SIG-M5 treated with dmso at 0.1 percent for 504 hours (cell line): ENCODE measurements at regions not wholly inside any gene's neighbourhood (a gene's known extent, or its start where the extent isn't known, plus 50 kb on each side); places are given as distances from the start of the nearest gene placed in this dataset.
"Not testable (repeated sequence)": the region's sequence is repeated elsewhere in the genome, so short reads cannot be mapped to it uniquely, and the experiment has no call there.

Experiments
- DNase-seq: peaks from one replicate; lab custom pipeline; 2025; ENCODE audit not compliant: unreplicated experiment; lab: John Stamatoyannopoulos, UW

DNA sequence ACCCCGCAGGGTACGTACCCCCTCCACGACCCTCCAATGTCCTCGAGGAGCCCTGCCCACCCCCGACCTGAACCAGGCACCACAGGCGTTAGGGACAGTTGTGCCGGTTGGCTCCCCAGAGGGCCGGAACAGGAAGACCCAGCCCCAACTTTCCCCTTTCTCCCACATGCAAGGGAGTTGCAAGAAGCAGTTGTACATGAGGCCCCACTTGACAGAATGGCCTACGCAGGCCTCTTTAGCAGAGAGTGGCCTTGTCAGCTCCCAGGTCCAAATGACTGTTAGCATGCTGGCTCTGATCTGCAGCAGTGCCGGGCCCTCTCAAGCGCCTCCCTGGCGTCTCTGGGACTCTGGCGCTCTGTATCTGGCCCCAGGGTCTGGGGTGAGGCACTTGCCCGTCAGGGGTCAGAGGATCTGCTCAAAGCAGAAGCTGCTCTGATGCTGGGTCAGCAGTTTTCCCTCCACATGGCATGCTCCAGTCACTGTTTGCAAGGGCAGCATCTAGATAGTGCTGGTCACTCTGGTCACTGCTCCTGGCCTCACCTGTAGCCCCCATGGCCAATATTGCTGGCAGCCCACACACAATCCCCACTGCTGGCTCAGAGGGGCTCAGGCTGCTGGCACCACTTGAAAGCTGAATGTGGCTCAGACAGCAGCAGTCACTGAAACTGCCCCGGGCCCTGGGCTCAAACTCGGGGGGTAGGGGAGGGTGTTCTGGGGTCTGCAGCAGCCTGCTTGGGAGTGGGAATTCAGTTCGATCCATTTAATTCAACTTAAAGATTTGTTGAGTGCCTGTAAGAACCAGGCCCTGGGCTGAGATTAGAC is 254.5 kb downstream of the FAM43A start:
- no peak for DNase-seq

DNA sequence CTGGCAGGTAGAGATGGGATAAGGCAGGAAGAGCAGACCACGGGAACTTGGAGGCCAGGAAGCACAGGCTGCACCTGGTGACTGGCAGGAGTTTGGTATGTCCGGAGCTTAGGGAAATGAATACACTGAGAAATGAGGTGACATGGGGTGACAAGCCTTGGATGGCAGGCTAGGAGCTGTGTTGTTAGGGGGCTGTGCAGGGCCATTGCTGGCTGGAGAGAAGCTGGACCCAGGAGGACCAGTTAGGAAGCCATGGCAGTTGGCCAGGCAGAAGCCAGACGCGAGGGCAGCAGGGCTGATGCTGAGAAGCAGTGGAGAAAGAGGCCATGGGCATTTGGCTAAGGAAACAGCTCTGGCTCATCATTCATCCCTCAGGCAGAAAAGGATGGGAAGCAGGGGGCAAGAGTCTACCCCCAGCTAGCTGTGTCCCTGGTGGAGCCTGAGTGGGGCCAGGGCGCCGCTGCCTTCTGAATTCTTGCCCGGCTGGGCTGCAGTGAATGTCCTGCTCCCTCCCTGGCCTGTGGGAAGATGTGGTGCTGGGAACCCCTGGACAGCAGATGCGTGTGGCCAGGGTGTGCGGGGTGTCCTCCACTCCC is 255.8 kb downstream of the FAM43A start:
- DNase-seq, result no peak

DNA sequence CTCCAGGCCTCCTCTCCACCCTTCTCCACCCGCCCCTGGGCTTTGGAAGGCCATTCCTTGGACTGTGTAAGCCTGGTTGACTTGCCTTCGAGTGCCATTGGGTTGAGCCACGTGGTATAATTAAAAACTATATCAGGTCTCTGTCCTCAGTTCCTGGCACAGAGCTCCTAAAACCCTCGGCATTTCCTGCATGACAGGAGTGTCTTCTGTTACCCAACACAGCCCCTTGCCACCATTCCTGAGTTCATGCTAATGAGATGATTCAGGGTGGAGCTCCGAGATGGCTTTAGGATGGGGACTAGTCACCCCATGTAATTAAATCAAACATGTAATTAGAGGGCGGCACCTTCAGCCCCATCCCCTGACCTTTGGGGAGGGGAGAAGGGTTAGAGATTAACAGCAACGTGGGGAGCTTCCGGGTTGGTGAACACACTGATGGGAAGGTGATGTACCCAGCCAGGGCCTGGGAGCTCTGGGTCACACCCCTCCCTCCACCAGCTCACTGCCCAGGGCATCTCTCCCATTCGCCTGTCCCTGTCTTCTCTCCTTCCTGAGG is 256.4 kb downstream of the FAM43A start:
- no peak for DNase-seq

DNA sequence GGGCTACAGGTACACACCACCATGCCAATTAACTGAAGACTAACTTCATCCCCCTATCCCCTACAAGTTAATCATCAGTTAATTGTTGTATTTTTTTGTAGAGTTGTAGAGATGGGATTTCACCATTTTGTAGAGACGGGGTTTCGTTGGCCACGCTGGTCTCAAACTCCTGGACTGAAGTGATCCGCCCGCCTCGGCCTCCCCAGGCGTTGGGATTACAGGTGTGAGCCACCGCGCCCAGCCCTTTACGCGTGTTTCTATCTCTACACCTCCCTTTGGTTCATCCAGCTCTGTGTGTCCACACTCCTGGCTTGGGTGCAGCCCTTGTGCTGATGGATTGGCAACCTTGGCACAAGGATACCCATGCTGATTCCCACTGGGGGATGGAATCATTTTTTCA is 258.8 kb downstream of the FAM43A start:
- no peak for DNase-seq

DNA sequence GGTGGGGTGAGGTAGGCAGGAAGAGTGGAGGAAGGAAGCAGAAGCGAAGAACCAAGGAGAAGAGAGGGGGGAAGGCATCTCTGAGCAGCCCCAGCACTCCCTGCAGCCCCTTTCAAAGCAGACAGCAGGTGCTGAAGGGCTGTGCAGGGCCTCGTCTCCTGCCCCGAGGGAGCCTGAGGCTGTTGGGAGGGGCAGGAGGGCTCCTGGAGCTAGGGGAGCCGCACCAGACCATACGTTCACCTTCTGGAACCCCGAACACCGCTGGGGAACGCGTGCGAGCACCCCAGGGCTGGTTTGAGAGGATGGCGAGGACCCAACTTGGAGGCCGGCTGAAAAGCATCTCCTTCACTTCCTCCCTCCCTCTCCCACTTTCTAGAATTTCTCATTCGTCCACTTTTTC is 259.8 kb downstream of the FAM43A start:
- no peak for DNase-seq

DNA sequence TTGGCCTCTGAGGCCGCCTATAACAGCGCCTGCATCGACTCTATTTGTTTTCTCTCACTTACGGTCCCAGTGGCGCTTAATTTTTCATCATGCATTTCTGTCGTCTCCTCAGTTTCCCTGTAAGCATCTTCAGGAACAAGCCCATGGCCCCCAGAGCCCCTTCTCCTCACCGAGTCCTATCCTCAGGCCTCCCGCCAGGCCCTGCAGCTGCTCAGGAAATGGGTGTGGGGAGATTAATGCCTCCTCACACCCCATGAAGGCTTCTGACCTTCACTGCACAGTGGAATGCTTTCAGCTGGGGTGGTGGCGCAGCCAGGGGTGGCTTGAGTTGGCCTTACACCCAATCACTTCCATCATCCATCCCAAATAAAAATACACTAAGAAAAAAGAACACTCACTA is 260.4 kb downstream of the FAM43A start:
- DNase-seq, result no peak

DNA sequence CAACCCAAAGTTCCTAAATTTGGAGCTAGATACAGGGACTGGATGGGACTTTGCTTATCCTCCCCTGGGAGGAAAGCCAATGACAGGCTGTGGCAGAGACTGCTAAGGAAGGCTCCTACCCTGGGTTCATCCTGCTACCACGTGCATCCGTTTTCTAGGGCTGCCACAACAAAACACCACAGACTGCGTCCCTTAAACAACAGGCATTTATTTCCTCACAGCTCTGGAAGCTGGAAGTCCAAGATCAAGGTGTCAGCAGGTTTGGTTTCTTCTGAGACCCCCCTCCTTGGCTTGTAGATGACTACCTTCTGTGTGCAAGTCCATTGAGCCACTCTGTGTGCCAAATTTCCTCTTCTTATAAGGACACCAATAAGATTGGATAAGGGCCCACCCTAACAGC is 263.9 kb downstream of the FAM43A start:
- no peak for DNase-seq

DNA sequence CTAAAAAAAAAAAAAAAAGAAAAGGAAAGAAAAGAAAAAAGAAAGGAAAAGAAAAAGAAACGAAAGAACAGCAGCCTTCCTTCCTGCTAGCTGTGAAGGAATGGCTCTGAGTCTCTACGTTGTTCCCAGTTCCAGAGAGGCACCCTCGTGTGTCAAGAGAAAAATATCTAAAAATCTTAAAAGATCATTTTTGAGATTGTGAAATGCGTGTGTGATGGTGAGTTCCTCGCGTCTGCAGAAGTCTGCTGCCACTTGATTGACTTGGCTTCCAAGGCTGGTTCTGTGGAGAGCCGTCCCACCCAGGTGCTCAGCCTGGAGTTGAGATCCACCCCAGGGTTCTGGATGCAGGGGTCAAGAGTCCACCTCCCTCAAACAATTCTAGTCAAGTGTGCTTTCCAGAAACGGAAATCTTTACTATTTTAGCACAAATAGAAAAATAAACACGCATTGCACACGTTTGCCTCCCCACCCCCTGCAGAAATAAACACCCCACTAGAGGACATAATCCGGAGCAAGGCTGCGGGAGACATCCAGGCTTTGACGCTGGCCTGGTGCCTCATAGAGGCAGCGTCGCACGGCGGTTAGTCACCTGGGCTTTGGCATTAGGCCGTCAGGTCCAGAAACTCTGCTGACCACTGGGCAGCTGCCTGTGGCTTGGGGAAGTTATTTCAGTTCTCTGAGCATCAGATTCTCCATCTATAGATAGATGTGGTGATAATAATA is 265.4 kb downstream of the FAM43A start:
- no peak for DNase-seq

DNA sequence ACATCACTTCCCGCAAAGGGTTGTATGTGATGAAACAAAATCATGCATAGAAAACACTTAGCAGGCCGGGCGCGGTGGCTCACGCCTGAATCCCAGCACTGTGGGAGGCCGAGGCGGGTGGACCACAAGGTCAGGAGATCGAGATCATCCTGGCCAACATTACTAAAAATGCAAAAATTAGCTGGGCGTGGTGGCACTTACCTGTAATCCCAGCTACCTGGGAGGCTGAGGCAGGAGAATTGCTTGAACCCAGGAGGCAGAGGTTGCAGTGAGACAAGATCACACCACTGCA is 265.9 kb downstream of the FAM43A start:
- not testable (repeated sequence) for DNase-seq

DNA sequence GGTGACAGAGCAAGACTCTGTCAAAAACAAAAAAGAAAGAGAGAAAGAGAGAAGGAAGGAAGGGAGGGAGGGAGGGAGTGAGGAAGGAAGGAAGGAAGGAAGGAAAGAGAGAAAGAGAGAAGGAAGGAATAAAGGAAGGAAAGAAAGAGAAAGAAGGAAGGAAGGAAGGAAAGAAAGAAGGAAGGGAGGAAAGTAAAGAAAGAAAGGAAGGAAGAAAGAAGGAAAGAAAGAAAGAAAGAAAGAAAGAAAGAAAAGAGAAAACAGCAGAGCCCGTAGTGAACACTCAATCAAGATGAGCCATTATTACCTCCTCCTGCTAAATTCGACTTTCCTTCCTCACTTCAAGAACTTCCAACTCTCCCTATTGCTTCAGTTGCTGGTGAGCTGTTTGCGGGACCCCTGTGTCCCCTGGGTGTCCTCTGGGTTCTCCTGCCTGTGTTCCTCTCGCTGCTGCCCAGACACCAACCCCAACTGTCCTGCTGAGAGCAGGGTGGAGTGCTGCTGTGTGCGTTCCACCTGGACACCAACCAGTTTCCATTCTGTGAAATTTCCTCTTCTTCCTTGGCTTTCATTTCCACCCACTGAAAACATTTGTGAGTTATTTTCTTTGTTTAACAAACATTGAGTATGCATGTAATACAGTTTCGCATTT is 266.4 kb downstream of the FAM43A start:
- DNase-seq, result no peak

DNA sequence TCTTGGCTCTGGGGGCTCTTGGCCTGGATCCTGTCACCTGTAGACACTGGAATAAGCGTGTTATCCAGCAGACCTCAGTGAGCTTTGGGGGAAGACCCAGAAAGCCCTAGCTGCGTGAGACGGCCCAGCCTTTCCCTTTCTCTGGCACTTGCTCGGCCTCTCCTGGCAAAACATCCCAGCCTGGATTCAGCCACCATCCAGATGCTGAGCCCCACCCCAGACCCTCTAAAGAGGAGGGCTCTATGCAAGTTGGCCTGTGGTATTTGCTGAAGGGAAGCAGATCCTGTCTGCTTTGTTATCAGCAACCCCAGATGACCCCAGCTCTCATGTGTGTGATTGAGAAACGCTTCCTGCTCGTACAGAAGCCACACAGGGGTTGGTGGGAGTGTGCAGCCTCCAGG is 267.2 kb downstream of the FAM43A start:
- DNase-seq, result no peak

DNA sequence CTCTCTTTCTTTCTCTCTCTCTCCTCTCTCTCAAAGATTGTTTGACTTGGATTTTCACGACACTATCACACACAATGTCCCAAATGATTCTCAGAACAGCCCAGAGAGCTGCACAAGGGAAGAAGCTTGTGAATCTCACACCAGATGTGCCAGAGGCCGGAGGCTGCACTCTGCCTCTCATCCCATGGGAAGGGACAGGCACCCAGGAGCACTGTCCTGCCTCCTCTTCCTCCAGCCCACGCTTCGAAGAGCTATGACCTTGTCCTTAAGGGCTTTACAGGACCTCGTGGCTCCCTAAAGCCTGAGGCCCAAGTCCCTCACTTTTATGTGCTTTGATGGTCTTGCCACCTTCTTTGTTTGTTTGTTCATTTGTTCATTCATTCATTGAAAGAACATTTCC is 267.6 kb downstream of the FAM43A start:
- no peak for DNase-seq

DNA sequence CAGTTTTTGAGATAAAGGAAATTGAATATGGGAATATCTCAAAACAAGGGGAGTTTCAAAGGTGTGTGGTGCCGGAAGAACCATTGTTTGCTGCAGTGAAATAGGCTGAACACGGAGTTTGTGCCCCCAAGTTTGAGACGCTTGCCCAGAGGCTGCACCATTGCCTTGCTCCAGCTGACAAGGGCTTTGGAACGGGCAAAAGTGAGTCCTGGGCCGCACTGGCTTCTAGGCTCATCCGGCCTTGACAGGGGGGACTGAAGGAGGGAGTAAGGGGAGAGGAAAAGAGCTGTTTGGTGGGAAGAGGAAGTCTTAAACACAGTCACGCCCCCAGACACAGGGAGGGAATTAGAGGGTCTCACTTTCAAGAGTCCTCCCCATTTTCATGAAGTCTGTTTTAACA is 269.9 kb downstream of the FAM43A start:
- DNase-seq, result no peak

DNA sequence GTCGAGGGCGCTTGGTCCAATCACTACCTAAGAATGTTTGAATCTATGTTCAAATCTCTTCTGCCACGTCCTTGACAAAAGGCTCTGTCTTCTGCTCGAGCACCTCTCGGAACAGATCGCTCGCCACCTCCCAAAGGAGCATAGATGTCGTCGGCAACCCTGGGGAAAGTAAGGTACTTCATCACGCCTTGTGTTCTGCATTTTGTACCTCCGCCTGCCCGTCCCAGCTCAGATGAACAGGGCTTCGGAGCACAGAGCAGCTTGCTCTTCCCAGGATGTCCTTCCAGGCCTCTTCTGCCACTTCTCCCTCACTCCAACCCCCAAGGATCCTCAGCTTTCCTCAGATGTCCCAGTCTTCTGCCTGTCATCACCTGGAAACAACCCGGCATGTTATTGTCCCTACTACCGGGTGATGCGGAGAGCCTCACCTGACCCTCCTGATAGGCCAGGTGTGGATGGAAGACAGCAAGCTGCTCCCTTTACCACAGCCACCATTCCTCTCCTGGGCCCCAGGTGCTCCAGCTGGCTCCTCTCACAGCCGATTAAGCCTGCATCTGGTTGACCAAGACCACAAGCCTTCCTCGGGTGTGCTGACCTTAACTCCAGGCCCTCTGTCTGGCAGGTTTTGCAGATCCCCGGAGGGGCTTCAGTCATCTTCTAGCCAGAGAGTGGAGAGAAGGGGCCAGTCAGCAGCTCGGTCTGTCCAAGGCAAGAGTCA is 270.5 kb downstream of the FAM43A start:
- no peak for DNase-seq

DNA sequence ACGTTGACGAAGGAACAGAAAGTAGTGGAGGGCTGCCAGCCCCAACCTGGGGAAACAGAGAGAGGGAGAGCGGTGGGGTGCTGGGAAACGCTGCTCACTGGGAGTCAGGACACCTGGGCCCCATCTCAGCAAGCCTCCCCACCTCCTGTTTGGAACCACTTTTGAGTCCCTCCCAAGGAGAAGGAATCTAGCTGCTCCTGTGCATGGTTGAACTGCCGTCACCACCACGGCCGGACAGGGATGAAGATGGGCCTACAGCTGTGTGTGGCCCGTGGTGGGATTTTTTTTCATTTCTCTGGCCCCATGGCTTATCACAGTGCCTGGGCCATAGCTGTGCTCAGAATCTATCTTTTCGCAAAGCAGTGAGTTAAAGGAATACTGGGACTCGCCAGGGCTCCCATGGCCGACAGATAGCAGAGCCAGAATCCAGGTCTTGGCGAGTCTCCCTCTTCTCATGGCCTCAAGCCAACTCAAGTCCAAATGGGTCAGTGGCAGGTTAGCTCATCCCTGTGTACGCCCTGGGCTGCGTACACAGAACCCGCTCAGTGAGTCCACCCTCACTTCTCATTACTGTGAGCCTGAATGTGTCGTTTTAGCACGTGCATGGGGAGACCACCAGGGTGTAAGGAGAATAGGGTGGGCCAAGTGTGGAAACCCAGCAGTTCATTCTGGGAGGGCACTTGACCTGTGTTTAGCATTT is 271.2 kb downstream of the FAM43A start:
- no peak for DNase-seq

DNA sequence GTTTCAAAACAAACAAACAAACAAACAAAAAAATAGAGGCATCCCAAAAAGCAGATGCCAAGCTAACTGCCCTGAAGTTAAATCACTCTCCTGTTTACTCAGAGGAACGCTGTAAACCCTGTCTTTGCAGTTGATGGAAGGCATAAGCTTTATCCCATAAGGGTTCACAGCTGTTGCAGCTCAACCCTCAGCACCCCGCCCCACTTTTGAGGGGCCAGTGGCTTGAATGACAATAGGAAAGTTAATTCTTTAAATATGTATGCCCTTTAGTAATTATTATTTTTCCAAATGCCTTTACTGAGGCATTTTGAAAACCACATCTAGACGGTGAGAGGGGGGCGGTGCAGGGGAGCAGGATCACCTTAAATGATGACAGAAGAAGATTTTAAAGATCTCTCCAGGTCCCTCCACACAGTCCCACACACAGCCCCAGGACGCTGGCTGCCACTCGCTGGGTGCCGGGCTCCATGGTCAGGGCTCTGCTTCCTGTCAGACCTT is 272.1 kb downstream of the FAM43A start:
- no peak for DNase-seq

DNA sequence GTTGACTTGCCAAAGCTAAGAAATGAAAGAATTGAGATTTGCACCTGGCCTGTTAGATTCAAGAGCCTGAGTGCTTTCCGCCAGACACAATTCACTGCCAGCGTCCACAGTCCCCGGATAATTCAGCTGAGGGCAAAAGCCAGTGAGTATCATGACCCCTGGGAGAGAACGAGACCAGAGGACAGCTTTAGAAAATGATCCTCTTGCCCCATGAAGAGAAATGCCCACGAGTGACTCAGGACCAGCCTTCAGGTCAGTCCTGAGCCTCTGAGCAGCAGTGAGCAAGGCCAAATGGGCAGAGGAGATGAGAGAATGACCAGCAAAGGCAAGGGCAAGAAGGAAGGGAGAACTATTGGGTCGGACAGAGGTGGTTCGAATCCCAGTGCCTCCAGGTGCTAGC is 273.5 kb downstream of the FAM43A start:
- DNase-seq, result no peak

DNA sequence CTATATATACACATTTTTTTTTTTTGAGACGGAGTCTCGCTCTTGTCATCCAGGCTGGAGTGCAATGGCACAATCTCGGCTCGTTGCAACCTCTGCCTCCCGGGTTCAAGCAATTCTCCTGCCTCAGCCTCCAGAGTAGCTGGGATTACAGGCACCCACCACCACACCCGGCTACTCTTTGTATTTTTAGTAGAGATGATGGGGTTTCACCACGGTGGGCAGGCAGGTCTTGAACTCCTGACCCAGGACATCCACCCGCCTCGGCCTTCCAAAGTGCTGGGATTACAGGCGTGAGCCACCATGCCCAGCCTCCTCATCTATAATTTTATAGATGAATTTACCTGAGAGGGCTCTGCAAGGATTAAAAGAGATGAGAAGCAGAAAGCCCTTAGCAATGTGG is 274.0 kb downstream of the FAM43A start:
- not testable (repeated sequence) for DNase-seq

DNA sequence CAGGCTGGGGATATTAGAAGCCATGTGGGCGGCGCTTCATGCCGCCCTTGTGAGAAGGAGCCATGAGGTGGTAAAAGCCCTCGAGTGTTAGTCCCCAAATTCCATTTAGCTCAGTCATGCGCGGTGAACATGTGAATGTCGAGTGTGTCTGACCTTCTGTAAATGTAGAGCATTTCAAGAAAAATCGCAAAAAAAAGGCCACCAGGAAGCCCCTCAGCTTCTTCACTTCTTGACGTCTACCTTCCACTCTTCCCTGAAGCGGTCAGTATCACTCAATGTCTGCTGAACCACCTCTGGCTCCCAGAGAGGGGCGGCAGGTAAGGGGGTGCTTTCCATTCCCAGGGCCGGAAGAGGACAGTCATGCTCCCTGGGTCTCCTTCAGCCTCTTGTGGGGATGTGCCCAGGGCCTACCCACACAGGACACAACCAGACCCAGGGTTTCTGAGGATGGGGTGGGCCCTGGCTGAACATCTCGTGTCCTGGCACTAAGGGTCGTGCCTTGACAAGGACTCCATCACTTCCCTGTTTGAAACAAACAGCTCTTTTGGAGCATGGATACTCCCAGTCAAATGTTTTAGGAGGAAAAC is 274.9 kb downstream of the FAM43A start:
- DNase-seq, result no peak

DNA sequence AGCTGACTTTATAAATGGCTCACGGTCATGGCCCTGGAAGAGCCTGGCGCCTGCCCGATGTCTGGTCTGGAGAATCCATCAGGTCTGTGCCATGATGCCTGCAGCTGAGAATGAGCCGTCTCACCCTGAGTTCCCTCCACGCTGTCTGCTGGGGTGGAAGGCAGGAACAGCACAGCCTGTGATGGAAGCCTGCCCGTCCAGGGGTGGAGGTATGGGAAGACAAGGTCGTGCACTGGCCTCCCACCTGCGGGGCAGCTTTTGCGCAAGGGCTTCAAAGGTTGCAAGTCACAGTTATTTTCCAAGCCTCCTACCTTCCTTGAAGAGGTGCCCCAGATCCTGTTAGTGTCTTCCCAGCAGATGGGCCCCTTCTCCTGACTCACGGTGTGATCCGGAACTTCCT is 275.5 kb downstream of the FAM43A start:
- DNase-seq, result no peak
